ENCODE measurements at regions not wholly inside any gene's neighbourhood (a gene's known extent, or its start where the extent isn't known, plus 50 kb on each side); places are given as distances from the start of the nearest gene placed in this dataset.

DNA sequence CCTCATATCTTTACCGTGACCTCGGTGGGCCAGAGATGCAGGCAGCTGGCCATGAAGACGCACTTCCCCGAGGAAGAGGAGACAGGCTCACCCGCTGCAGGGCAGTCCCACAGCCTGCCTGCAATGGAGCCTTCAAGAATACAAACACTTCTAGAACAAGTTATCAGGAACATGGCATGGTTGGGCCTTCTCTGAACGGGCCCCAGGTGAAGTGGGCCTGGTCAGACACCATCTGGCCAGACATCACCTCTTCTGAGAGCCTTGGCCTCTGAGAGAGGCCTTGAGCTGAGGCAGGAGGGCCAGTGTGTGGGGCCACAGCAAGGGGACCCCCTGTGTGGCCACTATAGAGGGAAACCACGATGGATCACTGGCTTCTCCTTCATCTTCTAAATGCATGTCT, 112.4 kb upstream of the GDF10 start:
- TF ChIP-seq, protein P1, sequence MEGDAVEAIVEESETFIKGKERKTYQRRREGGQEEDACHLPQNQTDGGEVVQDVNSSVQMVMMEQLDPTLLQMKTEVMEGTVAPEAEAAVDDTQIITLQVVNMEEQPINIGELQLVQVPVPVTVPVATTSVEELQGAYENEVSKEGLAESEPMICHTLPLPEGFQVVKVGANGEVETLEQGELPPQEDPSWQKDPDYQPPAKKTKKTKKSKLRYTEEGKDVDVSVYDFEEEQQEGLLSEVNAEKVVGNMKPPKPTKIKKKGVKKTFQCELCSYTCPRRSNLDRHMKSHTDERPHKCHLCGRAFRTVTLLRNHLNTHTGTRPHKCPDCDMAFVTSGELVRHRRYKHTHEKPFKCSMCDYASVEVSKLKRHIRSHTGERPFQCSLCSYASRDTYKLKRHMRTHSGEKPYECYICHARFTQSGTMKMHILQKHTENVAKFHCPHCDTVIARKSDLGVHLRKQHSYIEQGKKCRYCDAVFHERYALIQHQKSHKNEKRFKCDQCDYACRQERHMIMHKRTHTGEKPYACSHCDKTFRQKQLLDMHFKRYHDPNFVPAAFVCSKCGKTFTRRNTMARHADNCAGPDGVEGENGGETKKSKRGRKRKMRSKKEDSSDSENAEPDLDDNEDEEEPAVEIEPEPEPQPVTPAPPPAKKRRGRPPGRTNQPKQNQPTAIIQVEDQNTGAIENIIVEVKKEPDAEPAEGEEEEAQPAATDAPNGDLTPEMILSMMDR (IDR thresholded peaks at IDR 0.05), result no peak
- TF ChIP-seq POLR2A (IDR thresholded peaks at IDR 0.05), result no peak
